ENCODE measurements at regions not wholly inside any gene's neighbourhood (a gene's known extent, or its start where the extent isn't known, plus 50 kb on each side); places are given as distances from the start of the nearest gene placed in this dataset.

- intact Hi-C loops (cut with DNase I) = no loop called here
- no peaks in the 10 kb centered on the region for H3K27me3 ChIP-seq
- WGBS, 4 donors = 68 to 91% (median 88%) methylated on average over 4 of the region's 4 CpGs
- no peak overlapping the region for H3K27ac ChIP-seq
- no peaks in the 10 kb centered on the region for H3K36me3 ChIP-seq (replicated peaks in 1 of 2)
- DNase-seq = no peak
- TF ChIP-seq POLR2A (IDR thresholded peaks at IDR 0.05) (no peak), CTCF (IDR thresholded peaks at IDR 0.05) (no peak)
- H3K4me3 ChIP-seq = no peak overlapping the region
- H3K9me3 ChIP-seq (replicated peaks in 1 of 3) = no peaks in the 10 kb centered on the region
- no peaks in the 10 kb centered on the region for H3K4me1 ChIP-seq (replicated peaks in 1 of 2)
These were observed 143.9 kb upstream of the FOXA2 start for GRCh38 chr20:22728146-22728745.

- H3K4me1 ChIP-seq (replicated peaks in 1 of 2) = no peaks in the 10 kb centered on the region
- intact Hi-C loops (cut with DNase I) = no loop called here
- H3K9me3 ChIP-seq (replicated peaks in 1 of 3) = no peaks in the 10 kb centered on the region
- no peaks in the 10 kb centered on the region for H3K36me3 ChIP-seq (replicated peaks in 1 of 2)
- TF ChIP-seq POLR2A (IDR thresholded peaks at IDR 0.05) = no peak
- TF ChIP-seq CTCF (IDR thresholded peaks at IDR 0.05) = no peak
- no peak overlapping the region for H3K4me3 ChIP-seq
- DNase-seq = no peak
- no peaks in the 10 kb centered on the region for H3K27me3 ChIP-seq
- H3K27ac ChIP-seq = no peak overlapping the region
These were observed 144.8 kb upstream of the FOXA2 start for GRCh38 chr20:22729180-22729579.

GRCh38 chr20:22729616-22730236, 145.4 kb upstream of the FOXA2 start:
- no peak for DNase-seq
- H3K27me3 ChIP-seq = no peaks in the 10 kb centered on the region
- intact Hi-C loops (cut with DNase I) = no loop called here
- no peaks in the 10 kb centered on the region for H3K36me3 ChIP-seq (replicated peaks in 1 of 2)
- TF ChIP-seq POLR2A (IDR thresholded peaks at IDR 0.05) (no peak), CTCF (IDR thresholded peaks at IDR 0.05) (no peak)
- H3K4me1 ChIP-seq (replicated peaks in 1 of 2) = no peaks in the 10 kb centered on the region
- no peak overlapping the region for H3K27ac ChIP-seq
- H3K9me3 ChIP-seq (replicated peaks in 1 of 3) = no peaks in the 10 kb centered on the region
- no peak overlapping the region for H3K4me3 ChIP-seq
- 82 to 94% (median 89%) methylated on average over 8 of the region's 8 CpGs for WGBS, 4 donors

- Histone ChIP-seq H3K27me3 (no peaks in the 10 kb centered on the region), H3K4me1 (replicated peaks in 1 of 2) (no peaks in the 10 kb centered on the region), H3K36me3 (replicated peaks in 1 of 2) (no peaks in the 10 kb centered on the region), H3K4me3 (no peak overlapping the region), H3K27ac (no peak overlapping the region), H3K9me3 (replicated peaks in 1 of 3) (no peaks in the 10 kb centered on the region)
- no peak for TF ChIP-seq POLR2A (IDR thresholded peaks at IDR 0.05)
- TF ChIP-seq CTCF (IDR thresholded peaks at IDR 0.05) = no peak
- intact Hi-C loops (cut with DNase I) = no loop called here
- 87 to 100% (median 90%) methylated on average over 2 to 4 of the region's 4 CpGs for WGBS, 4 donors
- no peak for DNase-seq
These were observed 148.4 kb upstream of the FOXA2 start for GRCh38 chr20:22732751-22733150.

All from adrenal gland (tissue), 9 donors.